ENCODE measurements at regions not wholly inside any gene's neighbourhood (a gene's known extent, or its start where the extent isn't known, plus 50 kb on each side); places are given as distances from the start of the nearest gene placed in this dataset.

DNA sequence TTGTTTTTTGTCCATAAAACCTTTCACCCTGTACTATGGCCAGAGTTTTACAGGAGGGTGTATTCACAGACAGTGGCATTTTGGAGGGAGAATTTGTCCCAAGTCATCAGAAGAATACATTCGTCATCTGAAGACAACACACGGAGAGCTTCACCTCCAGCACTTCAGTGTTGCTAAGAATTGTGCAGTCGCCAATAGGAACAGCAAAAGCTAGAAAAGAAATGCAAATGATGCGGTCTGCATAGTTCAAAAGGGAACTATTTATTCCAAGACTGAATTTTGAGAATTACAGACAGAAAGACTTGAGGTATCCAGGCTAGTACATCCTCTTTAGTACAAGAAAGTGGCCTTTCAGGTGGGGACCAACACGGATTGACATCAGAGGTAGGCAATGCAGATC, 399.2 kb upstream of the KIF2A start:
- TF ChIP-seq, protein P1, sequence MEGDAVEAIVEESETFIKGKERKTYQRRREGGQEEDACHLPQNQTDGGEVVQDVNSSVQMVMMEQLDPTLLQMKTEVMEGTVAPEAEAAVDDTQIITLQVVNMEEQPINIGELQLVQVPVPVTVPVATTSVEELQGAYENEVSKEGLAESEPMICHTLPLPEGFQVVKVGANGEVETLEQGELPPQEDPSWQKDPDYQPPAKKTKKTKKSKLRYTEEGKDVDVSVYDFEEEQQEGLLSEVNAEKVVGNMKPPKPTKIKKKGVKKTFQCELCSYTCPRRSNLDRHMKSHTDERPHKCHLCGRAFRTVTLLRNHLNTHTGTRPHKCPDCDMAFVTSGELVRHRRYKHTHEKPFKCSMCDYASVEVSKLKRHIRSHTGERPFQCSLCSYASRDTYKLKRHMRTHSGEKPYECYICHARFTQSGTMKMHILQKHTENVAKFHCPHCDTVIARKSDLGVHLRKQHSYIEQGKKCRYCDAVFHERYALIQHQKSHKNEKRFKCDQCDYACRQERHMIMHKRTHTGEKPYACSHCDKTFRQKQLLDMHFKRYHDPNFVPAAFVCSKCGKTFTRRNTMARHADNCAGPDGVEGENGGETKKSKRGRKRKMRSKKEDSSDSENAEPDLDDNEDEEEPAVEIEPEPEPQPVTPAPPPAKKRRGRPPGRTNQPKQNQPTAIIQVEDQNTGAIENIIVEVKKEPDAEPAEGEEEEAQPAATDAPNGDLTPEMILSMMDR (IDR thresholded peaks at IDR 0.05; ENCODE audit: low read depth, low read length): no peak
- TF ChIP-seq EZH2phosphoT487 (IDR thresholded peaks at IDR 0.05; ENCODE audit: low read depth): no peak

Data from OCI-LY3 (cell line).